ENCODE measurements at regions not wholly inside any gene's neighbourhood (a gene's known extent, or its start where the extent isn't known, plus 50 kb on each side); places are given as distances from the start of the nearest gene placed in this dataset.

- DNase-seq (ENCODE audit: low read depth), result peak; percentile 52
- H3K4me3 ChIP-seq (ENCODE audit: low read depth, low read length), result no peak overlapping the region
- TF ChIP-seq, protein P1, sequence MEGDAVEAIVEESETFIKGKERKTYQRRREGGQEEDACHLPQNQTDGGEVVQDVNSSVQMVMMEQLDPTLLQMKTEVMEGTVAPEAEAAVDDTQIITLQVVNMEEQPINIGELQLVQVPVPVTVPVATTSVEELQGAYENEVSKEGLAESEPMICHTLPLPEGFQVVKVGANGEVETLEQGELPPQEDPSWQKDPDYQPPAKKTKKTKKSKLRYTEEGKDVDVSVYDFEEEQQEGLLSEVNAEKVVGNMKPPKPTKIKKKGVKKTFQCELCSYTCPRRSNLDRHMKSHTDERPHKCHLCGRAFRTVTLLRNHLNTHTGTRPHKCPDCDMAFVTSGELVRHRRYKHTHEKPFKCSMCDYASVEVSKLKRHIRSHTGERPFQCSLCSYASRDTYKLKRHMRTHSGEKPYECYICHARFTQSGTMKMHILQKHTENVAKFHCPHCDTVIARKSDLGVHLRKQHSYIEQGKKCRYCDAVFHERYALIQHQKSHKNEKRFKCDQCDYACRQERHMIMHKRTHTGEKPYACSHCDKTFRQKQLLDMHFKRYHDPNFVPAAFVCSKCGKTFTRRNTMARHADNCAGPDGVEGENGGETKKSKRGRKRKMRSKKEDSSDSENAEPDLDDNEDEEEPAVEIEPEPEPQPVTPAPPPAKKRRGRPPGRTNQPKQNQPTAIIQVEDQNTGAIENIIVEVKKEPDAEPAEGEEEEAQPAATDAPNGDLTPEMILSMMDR (conservative IDR thresholded peaks at IDR 0.05; ENCODE audit: low read depth, low read length), result no peak
Measured at GRCh38 chr20:1775117-1775516, 117.5 kb upstream of the SIRPG start.

GRCh38 chr20:1774479-1774878, 116.9 kb upstream of the SIRPG start:
- DNase-seq (ENCODE audit: low read depth), result no peak
- TF ChIP-seq, protein P1 (conservative IDR thresholded peaks at IDR 0.05; ENCODE audit: low read depth, low read length), result no peak
- H3K4me3 ChIP-seq (ENCODE audit: low read depth, low read length), result no peak overlapping the region

DNA sequence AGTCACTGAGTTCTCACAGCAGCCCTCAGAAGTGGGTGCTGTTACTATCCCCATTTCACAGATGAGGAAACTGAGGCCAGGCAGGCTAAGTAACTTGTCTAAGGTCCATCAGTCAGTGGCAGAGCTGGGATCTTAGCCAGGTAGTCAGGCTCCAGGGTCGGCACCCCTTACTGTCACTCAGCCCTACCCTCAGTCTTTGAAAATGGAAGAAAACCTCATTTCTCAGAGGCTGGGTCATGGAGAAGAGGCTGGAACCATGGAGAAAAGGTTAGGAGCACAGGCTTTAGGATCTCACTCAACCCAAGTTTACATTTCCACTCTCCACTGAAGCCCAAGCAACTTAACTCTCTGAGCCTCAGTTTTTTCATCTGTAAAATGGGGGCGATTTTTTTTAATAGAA, 116.2 kb upstream of the SIRPG start:
- DNase-seq (ENCODE audit: low read depth), result no peak
- TF ChIP-seq, protein P1 (conservative IDR thresholded peaks at IDR 0.05; ENCODE audit: low read depth, low read length), result no peak
- H3K4me3 ChIP-seq (ENCODE audit: low read depth, low read length), result no peak overlapping the region

DNA sequence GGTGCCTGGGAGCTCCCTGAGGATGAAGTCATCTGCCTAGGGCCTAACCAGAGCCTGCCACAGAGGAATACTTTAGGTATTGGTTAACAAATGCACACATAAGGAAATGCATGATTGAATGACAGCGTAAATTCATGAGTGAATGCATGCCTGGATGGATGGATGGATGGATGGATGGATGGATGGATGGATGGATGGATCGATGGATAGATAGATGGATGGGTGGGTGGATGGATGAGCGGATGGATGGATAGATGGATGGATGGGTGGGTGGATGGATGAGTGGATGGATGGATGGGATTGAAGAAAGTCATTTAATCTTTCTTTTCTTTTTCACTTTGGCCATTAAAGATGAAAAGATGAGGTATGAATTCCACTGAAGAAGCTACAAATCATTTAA, 111.9 kb upstream of the SIRPG start:
- H3K4me3 ChIP-seq (ENCODE audit: low read depth, low read length), result no peak overlapping the region
- TF ChIP-seq, protein P1 (conservative IDR thresholded peaks at IDR 0.05; ENCODE audit: low read depth, low read length), result no peak
- DNase-seq (ENCODE audit: low read depth), result no peak

DNA sequence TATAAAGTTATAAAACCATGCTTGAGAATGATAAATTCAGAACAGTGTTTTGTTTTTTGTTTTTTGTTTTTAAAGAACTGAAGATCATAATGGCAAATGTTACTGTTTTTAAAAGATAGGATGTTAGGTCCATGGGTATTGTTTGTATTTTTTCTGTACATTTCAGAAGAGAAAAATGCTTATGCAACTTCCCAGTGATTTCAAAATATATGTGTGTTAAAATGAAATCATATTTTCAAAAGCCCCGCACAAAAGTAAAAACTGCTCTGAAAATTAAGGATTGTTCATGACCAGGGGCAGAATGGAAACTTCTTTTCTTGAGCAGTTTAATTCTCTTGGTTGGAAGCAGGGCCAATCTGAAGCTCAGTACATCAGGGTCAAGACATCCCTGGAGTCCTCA, 109.2 kb upstream of the SIRPG start:
- DNase-seq (ENCODE audit: low read depth), result no peak
- no peak overlapping the region for H3K4me3 ChIP-seq (ENCODE audit: low read depth, low read length)
- TF ChIP-seq, protein P1 (conservative IDR thresholded peaks at IDR 0.05; ENCODE audit: low read depth, low read length), result no peak

GRCh38 chr20:1764136-1765033, 106.8 kb upstream of the SIRPG start:
- H3K4me3 ChIP-seq (ENCODE audit: low read depth, low read length), result no peak overlapping the region
- DNase-seq (ENCODE audit: low read depth), result peak; percentile 94
- TF ChIP-seq, protein P1 (conservative IDR thresholded peaks at IDR 0.05; ENCODE audit: low read depth, low read length), result peak; percentile 92

- H3K4me3 ChIP-seq (ENCODE audit: low read depth, low read length), result no peak overlapping the region
- DNase-seq (ENCODE audit: low read depth), result no peak
- TF ChIP-seq, protein P1 (conservative IDR thresholded peaks at IDR 0.05; ENCODE audit: low read depth, low read length), result no peak
Measured at GRCh38 chr20:1761598-1761997, 104.0 kb upstream of the SIRPG start.
